RPMI7951 (cell line): ENCODE measurements at regions not wholly inside any gene's neighbourhood (a gene's known extent, or its start where the extent isn't known, plus 50 kb on each side); places are given as distances from the start of the nearest gene placed in this dataset.

Experiments
- DNase-seq: peaks from one replicate; pipeline ENCODE4 v3.0.0-alpha.2; 2012; ENCODE audit warnings: low read depth

DNA sequence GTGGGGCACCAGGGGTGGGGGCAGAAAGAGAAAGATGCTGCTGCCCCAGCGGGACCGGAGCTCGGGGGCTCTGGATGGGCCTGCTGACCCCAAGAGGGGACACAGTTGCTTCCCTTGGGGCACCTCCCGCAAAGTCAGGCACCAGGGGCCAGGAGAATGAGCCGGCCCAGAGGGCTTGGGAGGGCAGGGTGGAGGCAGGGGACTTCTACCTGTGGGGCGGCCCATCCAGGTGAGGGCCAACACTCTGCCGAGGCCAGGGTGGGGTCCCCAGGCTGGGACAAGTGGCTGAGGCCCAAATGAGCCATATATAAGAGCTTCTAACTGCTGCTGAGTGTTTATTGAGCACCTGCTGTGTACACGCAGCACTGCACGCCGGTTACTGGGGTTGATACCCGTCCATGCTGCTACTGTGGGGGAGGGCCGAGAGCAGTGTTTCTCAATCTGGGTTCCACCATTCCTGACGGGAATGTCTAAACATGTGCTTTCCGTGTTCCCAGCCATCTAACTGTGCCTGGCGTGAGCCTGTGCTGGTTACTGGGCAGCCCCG, 211.7 kb upstream of the GSE1 start:
- no peak for DNase-seq

- no peak for DNase-seq
These were observed 211.0 kb upstream of the GSE1 start for GRCh38 chr16:85401917-85402766.

- DNase-seq = peak; percentile 70
These were observed 210.0 kb upstream of the GSE1 start for GRCh38 chr16:85402910-85403692.

DNA sequence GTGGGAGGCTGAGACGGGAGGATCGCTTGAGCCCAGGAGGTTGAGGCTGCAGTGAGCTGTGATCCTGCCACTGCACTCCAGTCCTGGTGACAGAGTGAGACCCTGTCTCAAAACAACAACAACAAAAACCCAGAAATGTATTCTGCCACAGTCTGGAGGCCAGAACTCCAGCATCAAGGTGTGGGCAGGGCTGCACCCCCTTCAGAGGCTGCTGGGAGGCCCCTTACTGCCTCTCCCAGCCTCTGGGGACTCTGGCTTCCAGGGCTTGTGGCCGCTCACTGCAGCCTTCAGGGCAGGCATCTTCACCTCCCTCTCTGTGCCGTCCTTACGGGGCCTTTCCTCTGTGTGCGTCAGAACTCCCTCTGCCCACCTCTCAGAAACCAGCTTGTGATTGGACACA, 209.4 kb upstream of the GSE1 start:
- no peak for DNase-seq

DNA sequence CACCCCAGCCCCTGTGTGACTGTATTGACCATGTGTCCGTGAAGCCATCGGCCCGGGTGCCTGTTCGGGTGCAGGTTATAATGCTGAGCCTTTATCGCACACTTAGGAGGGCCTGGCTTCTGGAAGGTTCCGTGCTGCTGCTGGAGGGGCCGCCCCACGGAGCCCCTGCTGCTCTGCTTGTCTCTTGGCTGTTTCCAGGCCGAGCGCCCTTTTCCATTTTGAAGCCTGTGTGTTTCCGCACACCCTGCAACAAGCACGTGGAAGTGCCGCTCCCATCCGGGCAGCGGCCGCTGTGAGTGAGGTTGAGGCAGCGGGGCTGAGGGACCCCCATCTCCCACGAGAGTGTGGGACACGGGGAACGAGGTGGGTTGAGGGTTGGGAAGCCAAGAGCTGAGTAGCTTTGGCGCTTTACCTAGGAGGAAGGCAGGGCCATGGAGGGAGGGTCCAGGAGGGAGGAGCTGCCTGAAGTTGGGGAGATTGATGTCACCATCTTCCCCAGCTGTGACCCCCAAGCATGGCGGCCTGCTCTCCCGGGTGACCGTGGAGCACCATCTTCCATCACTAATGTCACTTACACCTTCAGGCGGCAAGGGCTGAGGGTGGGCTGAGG, 200.1 kb upstream of the GSE1 start:
- DNase-seq = no peak

DNA sequence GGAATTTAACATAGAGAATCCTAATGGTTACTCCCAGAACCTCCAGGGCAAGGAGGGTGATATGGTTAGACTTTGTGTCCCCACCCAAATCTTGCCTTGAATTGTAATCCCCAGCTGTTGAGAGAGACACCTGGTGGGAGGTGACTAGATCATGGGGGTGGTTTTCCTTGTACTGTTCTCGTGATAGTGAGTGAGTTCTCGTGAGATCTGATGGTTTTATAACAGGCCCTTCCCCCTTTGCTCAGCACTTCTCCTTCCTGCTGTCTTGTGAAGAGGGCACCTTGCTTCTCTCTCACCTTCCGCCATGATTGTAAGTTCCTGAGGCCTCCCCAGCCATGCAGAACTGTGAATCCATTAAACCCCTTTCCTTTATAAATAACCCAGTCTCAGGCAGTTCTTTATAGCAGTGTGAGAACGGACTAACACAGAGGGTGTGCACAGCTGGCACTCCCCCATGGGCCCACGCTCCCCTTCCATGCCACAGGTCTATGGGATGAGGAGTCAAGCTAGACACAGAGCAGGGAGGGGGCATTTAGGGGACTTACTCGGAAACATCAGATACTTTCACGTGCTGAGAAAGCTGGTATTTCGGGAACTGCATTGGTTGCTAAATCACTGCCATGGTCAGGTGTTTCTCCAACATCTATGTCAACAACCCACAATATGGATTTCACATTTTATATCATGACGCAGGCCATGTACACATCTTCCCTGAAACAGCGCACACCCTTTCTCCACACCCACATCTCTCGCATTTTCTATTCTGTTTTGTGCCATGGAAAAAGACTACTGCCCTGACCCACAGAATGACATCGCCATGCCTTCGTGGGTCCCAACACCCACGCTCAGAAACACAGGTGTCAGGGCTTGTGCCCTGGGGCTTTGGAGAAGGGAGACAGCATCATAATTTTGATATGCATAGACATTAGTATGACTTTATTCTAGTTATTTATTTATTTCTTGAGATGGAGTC, 199.1 kb upstream of the GSE1 start:
- DNase-seq = no peak

DNA sequence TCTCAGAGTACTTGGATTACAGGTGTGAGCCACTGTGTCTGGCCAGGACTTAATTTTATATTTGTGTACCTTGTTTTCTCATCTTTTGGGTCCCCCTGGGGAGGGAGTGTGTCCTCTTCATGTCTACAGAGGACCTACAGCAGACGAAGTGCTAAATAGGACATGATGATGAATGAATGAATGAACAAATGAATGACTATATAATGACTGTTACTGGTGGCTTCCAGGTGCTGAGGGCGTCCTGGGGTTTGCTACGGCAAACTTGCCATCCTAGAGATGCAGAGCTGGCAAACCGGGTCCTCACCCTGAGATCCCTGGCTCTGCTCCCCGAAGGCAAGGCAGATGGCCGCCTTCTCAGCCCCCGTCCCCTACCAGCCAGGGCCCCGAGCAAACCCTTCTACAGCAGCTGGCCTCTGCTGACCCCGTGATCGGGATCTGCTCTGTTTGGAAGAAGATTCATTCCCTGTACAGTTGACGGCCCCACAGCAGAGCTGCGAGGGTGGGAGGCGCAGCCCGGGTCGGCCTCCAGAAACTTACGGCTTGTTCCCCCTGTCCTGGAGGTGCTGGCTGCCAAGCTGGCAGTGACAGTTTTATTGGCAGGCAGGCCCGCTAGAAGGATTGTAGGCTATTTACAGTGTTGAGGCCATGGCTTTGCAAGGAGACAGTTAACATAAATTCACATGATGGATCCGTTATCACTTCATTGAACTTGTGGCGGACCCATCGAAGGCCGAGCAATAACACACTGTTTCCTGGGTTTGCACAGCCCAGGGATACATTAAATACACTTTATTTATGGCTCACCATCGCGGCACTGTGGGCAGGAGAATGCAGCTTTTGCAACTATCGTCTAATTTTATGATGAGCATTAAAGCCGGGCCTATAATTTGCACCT, 197.7 kb upstream of the GSE1 start:
- no peak for DNase-seq

DNA sequence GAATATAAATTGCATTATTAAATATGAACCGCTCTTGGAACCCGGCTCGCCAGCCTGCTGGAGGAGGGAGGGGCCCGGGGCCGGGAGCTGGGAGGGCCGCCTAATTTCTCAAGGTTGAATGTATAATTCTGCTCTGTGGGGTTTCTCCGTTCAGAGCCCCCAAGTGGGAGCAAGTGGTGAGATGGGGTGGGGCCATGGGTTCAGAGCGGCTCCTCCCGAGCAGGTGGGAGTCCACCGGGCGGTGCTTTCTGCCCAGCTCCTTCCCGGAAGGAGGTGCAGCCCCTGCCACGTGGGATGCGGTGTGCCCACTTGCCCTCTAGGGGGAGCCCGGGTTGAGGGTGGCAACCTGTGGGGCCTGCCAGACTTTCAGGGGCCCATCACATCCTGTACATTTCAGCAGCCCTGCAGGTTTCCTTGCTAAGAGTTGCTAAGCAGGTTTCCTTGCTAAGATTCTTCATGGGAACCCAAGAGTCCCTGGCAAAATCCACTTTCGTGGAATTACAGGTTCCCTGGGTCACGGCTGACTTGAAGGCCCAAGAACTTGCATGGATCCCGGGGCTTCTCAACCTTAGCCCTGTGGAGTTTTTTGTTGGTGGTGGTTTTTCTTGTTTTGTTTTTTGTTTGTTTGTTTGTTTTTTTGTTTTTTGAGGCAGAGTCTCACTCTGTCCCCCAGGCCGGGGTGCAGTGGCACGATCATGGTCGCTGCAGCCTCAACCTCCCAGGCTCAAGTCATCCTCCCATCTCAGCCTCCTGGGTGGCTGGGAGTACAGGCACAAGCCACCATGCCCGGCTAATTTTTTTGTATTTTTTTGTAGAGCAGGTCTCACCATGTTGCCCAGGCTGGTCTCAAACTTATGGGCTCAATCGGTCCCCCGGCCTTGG, 196.7 kb upstream of the GSE1 start:
- no peak for DNase-seq

GRCh38 chr16:85417156-85417860, 195.8 kb upstream of the GSE1 start:
- DNase-seq = no peak

- no peak for DNase-seq
These were observed 194.1 kb upstream of the GSE1 start for GRCh38 chr16:85418978-85419491.

GRCh38 chr16:85419503-85420408, 193.4 kb upstream of the GSE1 start:
- no peak for DNase-seq

DNA sequence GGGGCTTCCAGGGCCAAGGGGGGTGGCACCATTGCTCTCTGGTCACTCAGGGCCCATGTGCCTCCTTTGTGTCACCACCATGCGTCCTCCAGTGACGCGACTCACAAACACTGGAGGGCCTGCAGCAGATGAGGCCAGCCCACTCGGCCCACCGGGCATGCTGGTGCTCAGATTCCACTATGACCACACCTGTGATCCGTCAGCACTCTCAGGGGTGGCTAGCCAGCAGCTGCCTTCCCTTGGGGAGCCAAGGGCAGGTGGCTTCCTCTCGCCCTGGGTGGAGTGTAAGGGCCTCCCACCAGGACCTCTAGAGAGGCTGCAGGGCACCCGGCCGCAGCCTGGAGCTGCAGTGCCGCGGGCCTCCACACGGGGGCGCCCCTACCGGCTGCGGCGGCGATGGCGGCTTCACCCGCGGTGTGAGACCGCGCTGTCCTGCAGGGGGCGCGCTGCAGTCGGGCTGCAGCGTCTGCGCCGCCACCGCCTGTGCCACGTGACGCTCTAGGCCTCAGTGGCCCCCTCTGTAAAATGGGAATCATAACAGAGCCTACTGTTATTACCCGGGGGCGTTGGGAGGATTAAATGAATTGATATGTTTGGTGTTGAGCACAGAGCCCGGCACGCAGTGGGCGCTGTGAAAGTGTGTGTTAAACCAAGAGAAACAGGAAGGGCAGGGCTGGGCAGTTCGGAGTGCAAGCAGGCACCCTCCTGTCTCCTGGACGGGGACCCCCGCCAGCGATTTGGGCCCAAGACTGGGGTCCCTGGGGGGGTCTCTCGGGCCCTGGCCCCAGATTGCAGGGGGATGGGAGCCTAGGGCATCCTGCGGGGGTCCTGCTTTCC, 192.4 kb upstream of the GSE1 start:
- DNase-seq = peak; percentile 29

- DNase-seq = no peak
These were observed 191.6 kb upstream of the GSE1 start for GRCh38 chr16:85421338-85422195.

- no peak for DNase-seq
These were observed 190.9 kb upstream of the GSE1 start for GRCh38 chr16:85422196-85422631.
